ENCODE measurements at regions not wholly inside any gene's neighbourhood (a gene's known extent, or its start where the extent isn't known, plus 50 kb on each side); places are given as distances from the start of the nearest gene placed in this dataset.

- TF ChIP-seq, protein P1, sequence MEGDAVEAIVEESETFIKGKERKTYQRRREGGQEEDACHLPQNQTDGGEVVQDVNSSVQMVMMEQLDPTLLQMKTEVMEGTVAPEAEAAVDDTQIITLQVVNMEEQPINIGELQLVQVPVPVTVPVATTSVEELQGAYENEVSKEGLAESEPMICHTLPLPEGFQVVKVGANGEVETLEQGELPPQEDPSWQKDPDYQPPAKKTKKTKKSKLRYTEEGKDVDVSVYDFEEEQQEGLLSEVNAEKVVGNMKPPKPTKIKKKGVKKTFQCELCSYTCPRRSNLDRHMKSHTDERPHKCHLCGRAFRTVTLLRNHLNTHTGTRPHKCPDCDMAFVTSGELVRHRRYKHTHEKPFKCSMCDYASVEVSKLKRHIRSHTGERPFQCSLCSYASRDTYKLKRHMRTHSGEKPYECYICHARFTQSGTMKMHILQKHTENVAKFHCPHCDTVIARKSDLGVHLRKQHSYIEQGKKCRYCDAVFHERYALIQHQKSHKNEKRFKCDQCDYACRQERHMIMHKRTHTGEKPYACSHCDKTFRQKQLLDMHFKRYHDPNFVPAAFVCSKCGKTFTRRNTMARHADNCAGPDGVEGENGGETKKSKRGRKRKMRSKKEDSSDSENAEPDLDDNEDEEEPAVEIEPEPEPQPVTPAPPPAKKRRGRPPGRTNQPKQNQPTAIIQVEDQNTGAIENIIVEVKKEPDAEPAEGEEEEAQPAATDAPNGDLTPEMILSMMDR (conservative IDR thresholded peaks at IDR 0.05 in 1 of 2, IDR thresholded peaks at IDR 0.05 in 1 of 2; ENCODE audit: low read depth in 1 of 2, low read length in 2 of 2), result no peak
- TF ChIP-seq EZH2 (IDR thresholded peaks at IDR 0.05; ENCODE audit: low read length, missing control alignments), result no peak
Observed at GRCh38 chr14:106874350-106874749, 1348.0 kb downstream of the TMEM121 start.
